KMS-11 (cell line): ENCODE measurements at regions not wholly inside any gene's neighbourhood (a gene's known extent, or its start where the extent isn't known, plus 50 kb on each side); places are given as distances from the start of the nearest gene placed in this dataset.

Experiments used
- H2AFZ ChIP-seq: fragments of 200-600 bp; sonication (generic); 2 replicates; pipeline ENCODE4 v1.6.1; 2016; ENCODE audit warnings: antibody characterized with exemption, mixed run types, low read depth
- H3K27ac ChIP-seq: fragments of 200-600 bp; sonication (generic); 2 replicates; pipeline ENCODE4 v1.6.1; 2016; ENCODE audit warnings: mild to moderate bottlenecking, mixed run types
- H3K27me3 ChIP-seq: fragments of 200-600 bp; sonication (generic); 2 replicates; pipeline ENCODE4 v1.6.1; 2017; ENCODE audit warnings: mild to moderate bottlenecking, low read depth, mixed run types, moderate library complexity; ENCODE audit not compliant: insufficient read depth
- H3K36me3 ChIP-seq: fragments of 200-600 bp; sonication (generic); 2 replicates; pipeline ENCODE4 v1.6.1; 2017; ENCODE audit warnings: mild to moderate bottlenecking, mixed run types; ENCODE audit not compliant: insufficient read depth
- H3K4me1 ChIP-seq: fragments of 200-600 bp; sonication (generic); 2 replicates; pipeline ENCODE4 v1.6.1; 2016; ENCODE audit warnings: mild to moderate bottlenecking, low read depth, mixed run types; ENCODE audit not compliant: poor library complexity, severe bottlenecking
- H3K4me2 ChIP-seq: fragments of 200-600 bp; sonication (generic); 2 replicates; pipeline ENCODE4 v1.7.0; 2016; ENCODE audit warnings: mild to moderate bottlenecking, mixed run types
- H3K4me3 ChIP-seq: fragments of 200-600 bp; sonication (generic); IDR thresholded peaks from 2 replicates; pipeline ENCODE4 v1.6.1; 2017; ENCODE audit warnings: low read depth, low read length, mixed read lengths; ENCODE audit not compliant: insufficient read depth
- H3K79me2 ChIP-seq: fragments of 200-600 bp; sonication (generic); 2 replicates; pipeline ENCODE4 v1.6.1; 2016; ENCODE audit warnings: low read depth, mixed run types; ENCODE audit not compliant: insufficient read depth
- H3K9ac ChIP-seq: fragments of 200-600 bp; sonication (generic); 2 replicates; pipeline ENCODE4 v1.6.1; 2016; ENCODE audit warnings: mild to moderate bottlenecking, mixed run types
- H4K20me1 ChIP-seq: fragments of 200-600 bp; sonication (generic); 2 replicates; pipeline ENCODE4 v1.6.1; 2016; ENCODE audit warnings: mild to moderate bottlenecking, mixed run types; ENCODE audit not compliant: insufficient read depth
- TF ChIP-seq, protein P1 (sequence below): fragments of 200-600 bp; sonication (generic); conservative IDR thresholded peaks from 2 replicates; pipeline ENCODE4 v1.6.1; 2017; ENCODE audit warnings: low read depth, mild to moderate bottlenecking, antibody characterized with exemption, low read length, moderate library complexity, mixed read lengths

DNA sequence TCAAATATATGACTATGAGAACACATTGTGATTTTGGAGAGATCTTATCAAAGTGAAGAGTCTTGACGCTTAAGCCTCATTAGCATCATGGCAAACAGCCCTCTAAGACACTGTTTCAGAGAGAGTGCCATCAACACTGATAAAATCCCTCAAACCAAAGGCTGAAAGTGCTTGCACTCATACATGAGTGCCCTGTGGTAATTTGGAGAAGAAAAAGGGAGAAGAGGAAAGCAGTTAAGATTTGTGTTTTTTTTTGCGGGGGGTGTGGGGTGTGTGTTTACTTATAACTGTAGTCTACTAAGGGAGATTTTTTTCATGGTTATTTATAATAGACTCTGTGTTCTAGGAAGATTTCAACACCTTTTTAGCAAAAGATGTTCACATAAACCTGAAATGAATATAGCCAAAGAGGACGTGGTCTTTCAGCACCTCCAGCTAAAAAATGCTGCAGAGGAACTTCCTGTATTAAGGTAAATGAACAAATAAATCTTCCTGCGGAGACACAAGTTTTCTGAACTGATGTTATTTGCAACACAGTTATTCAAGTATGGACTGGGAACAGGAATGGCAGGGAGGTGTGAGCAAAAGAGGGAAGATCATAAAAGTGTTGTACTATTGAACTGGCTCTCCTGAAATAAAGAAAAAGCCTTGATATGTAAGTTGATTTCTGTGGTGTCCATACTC is 81.9 kb upstream of the TGFBR2 start:
- Histone ChIP-seq H3K9ac (no peak overlapping the region), H3K4me1 (no peaks in the 10 kb centered on the region), H3K27me3 (no peaks in the 10 kb centered on the region), H4K20me1 (no peaks in the 10 kb centered on the region), H3K4me3 (no peak overlapping the region), H3K36me3 (no peaks in the 10 kb centered on the region), H3K4me2 (no peak overlapping the region), H3K27ac (no peak overlapping the region), H3K79me2 (no peaks in the 10 kb centered on the region), H2AFZ (no peak overlapping the region)
- TF ChIP-seq, protein P1, sequence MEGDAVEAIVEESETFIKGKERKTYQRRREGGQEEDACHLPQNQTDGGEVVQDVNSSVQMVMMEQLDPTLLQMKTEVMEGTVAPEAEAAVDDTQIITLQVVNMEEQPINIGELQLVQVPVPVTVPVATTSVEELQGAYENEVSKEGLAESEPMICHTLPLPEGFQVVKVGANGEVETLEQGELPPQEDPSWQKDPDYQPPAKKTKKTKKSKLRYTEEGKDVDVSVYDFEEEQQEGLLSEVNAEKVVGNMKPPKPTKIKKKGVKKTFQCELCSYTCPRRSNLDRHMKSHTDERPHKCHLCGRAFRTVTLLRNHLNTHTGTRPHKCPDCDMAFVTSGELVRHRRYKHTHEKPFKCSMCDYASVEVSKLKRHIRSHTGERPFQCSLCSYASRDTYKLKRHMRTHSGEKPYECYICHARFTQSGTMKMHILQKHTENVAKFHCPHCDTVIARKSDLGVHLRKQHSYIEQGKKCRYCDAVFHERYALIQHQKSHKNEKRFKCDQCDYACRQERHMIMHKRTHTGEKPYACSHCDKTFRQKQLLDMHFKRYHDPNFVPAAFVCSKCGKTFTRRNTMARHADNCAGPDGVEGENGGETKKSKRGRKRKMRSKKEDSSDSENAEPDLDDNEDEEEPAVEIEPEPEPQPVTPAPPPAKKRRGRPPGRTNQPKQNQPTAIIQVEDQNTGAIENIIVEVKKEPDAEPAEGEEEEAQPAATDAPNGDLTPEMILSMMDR, result no peak

DNA sequence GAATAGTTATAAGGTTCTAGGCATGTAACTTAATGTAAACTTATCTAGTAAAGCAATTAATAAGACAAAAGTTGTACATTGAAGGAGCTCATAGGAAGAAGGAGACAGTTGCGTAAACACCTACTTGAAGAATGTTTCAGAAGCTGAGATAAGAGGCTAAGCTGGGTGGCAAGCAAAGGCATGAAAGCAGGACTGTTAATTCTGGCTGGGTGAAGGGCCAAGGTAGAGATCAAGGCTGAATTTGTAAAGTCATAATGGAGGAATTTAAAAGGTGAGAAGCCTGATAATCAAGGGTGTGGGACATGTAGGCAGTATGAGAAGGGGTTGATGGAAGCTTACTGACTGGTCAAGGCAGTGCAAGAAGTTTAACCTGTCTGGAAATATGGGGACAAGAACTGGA is 80.4 kb upstream of the TGFBR2 start:
- H3K4me3 ChIP-seq, result no peak overlapping the region
- H4K20me1 ChIP-seq, result no peaks in the 10 kb centered on the region
- no peaks in the 10 kb centered on the region for H3K4me1 ChIP-seq
- H3K9ac ChIP-seq, result no peak overlapping the region
- TF ChIP-seq, protein P1, result no peak
- no peak overlapping the region for H3K27ac ChIP-seq
- H3K36me3 ChIP-seq, result no peaks in the 10 kb centered on the region
- H3K27me3 ChIP-seq, result no peaks in the 10 kb centered on the region
- H3K4me2 ChIP-seq, result no peak overlapping the region
- no peaks in the 10 kb centered on the region for H3K79me2 ChIP-seq
- H2AFZ ChIP-seq, result no peak overlapping the region

DNA sequence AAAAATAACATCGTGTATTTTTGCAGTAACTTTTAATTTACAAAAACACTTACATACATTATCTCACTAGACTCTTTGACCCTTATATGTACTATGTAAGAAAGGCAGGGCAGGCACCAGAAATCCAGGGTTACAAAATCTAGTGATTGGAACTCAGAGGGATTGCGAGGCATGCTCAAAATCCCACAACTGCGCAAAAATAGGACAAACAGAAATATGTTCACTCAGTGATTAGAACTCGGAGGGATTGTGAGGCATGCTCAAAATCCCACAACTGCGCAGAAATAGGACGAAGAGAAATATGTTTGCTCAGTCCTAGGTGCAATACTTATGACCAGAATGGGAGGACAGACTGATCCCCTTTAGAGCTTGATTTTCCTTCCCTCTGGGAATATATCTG is 79.2 kb upstream of the TGFBR2 start:
- Histone ChIP-seq H3K9ac (no peak overlapping the region), H3K4me3 (no peak overlapping the region), H3K4me1 (no peaks in the 10 kb centered on the region), H3K27me3 (no peaks in the 10 kb centered on the region), H4K20me1 (no peaks in the 10 kb centered on the region), H2AFZ (no peak overlapping the region), H3K4me2 (no peak overlapping the region), H3K27ac (no peak overlapping the region), H3K79me2 (no peaks in the 10 kb centered on the region), H3K36me3 (no peaks in the 10 kb centered on the region)
- TF ChIP-seq, protein P1, result no peak

DNA sequence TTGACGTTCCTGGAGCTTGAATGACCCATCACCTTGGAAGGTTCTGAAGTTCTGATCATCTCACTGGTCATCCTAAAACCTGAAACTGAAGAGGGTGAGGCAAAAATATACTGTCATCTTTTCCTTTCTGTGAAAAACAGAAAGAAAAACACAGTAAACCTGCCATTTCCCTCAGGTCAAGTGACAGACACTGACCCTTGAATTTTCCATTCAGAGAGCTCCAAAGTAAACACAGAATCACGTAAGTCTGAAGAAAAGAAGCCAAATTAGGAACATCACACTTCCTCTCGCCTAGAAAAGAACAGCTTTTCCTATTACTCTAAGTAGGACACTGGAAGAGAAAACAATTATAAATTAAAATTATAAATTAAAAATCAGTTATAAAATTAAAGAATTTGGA is 78.7 kb upstream of the TGFBR2 start:
- H3K27ac ChIP-seq, result no peak overlapping the region
- TF ChIP-seq, protein P1, result no peak
- no peaks in the 10 kb centered on the region for H4K20me1 ChIP-seq
- no peaks in the 10 kb centered on the region for H3K79me2 ChIP-seq
- no peak overlapping the region for H2AFZ ChIP-seq
- H3K27me3 ChIP-seq, result no peaks in the 10 kb centered on the region
- H3K4me2 ChIP-seq, result no peak overlapping the region
- H3K36me3 ChIP-seq, result no peaks in the 10 kb centered on the region
- no peak overlapping the region for H3K4me3 ChIP-seq
- no peaks in the 10 kb centered on the region for H3K4me1 ChIP-seq
- no peak overlapping the region for H3K9ac ChIP-seq
